ENCODE measurements at regions not wholly inside any gene's neighbourhood (a gene's known extent, or its start where the extent isn't known, plus 50 kb on each side); places are given as distances from the start of the nearest gene placed in this dataset.

DNA sequence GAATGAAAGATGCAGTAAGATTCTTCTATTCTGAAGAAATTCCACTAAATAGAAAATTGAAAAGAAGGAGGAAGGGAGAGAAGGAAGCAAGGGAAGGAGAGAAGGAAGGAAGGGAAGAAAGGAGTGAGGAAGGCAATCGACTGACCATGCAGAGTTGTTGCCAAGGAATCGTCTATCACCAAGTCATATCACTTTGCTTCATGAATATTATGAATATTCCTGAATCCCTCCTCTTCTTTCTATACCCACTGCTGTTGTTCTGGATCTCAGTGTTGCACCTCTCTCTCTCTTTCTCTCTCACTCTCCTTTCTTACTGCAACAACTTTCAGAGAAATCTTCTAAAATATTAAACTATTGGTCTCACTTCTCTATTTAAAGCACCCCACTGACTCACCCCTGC, 222.4 kb downstream of the IPO8 start:
- DNase-seq (ENCODE audit: low read depth): no peak
- TF ChIP-seq CTCF (IDR thresholded peaks at IDR 0.05; ENCODE audit: insufficient read depth, low read depth, low read length, missing control alignments): no peak
- H3K4me3 ChIP-seq (ENCODE audit: low read depth, low read length): no peak overlapping the region

DNA sequence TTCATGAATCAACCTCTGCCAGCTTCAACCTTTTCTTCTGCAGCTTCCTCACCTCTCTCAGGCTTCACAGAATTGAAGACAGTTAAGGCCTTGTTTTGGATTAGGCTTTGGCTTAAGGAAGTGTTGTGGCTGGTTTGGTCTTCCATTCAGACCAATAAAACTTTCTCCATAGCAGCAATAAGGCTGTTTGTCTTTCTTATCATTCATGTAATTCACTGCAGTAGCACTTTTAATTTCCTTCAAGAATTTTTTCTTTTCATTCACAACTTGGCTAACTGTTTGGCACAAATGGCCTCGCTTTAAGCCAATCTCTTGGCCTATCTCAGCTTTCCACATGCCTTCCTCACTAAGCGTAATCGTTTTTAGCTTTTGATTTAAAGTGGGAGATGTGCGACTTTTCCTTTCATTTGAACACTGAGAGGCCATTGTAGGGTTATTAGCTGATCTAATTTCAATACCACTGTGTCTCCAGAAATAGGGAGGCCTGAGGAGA, 229.5 kb downstream of the IPO8 start:
- H3K4me3 ChIP-seq (ENCODE audit: low read depth, low read length): no peak overlapping the region
- no peak for TF ChIP-seq CTCF (IDR thresholded peaks at IDR 0.05; ENCODE audit: insufficient read depth, low read depth, low read length, missing control alignments)
- no peak for DNase-seq (ENCODE audit: low read depth)

GRCh38 chr12:30463636-30464035, 232.0 kb downstream of the IPO8 start:
- no peak for DNase-seq (ENCODE audit: low read depth)
- H3K4me3 ChIP-seq (ENCODE audit: low read depth, low read length): no peak overlapping the region
- TF ChIP-seq CTCF (IDR thresholded peaks at IDR 0.05; ENCODE audit: insufficient read depth, low read depth, low read length, missing control alignments): no peak

DNA sequence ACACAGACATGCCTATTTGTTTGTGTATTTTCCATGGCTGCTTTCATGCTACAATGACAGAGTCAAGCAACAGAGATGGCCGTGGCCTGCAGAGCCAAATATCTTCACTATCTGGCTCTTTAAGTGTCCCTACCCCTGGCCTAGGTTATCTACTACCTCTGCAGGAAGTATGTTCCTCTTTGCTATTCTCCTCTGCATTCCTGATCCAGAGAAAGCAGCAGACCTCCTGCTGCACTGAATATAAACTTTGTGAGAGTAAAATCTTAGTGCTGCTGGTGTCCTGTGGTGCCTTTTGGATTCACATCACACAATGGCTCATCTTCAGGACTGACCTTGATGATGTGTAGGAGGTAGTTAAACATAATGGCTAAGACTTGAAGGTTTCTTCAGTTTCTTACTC, 233.4 kb downstream of the IPO8 start:
- H3K4me3 ChIP-seq (ENCODE audit: low read depth, low read length): no peak overlapping the region
- DNase-seq (ENCODE audit: low read depth): no peak
- TF ChIP-seq CTCF (IDR thresholded peaks at IDR 0.05; ENCODE audit: insufficient read depth, low read depth, low read length, missing control alignments): no peak

GRCh38 chr12:30461026-30461615, 234.5 kb downstream of the IPO8 start:
- no peak overlapping the region for H3K4me3 ChIP-seq (ENCODE audit: low read depth, low read length)
- no peak for DNase-seq (ENCODE audit: low read depth)
- TF ChIP-seq CTCF (IDR thresholded peaks at IDR 0.05; ENCODE audit: insufficient read depth, low read depth, low read length, missing control alignments): no peak

- no peak for TF ChIP-seq CTCF (IDR thresholded peaks at IDR 0.05; ENCODE audit: insufficient read depth, low read depth, low read length, missing control alignments)
- no peak overlapping the region for H3K4me3 ChIP-seq (ENCODE audit: low read depth, low read length)
- DNase-seq (ENCODE audit: low read depth): no peak
These were observed 237.2 kb downstream of the IPO8 start for GRCh38 chr12:30458453-30458852.
